ENCODE measurements at regions not wholly inside any gene's neighbourhood (a gene's known extent, or its start where the extent isn't known, plus 50 kb on each side); places are given as distances from the start of the nearest gene placed in this dataset.

DNA sequence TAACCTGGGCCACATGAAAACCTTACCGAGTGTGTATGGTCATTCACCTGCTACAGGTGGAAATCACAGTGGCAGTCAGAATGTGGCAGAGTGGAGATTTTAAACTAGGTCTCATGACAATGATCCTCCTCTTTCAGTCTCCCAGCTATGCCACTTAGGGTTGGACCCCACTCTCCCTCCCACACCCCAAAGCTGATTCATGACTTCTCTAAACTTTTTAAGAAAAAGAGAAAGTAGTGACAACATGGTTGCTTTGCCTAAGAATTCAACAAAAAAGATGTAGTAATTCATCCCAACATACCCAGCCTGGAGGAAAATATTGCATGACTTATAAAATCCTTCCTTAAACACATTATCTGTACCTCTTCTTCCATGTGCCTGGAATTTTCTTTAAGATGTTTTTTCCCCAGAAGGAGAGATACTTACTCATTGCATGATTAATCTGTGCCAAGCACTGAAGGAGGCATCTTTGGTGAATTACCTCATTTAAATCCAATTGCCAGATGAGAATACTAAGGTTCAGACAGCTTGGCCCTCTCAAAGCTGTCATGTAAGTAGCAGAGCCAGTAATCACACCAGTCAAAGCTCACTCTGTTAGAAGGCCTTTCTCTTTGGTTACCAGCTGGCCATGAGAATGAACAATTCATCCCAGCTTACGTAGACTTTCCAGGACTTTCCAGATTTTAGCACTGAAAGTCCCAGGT lies 119.9 kb downstream of the COPRS start:
- TF ChIP-seq, protein P1, sequence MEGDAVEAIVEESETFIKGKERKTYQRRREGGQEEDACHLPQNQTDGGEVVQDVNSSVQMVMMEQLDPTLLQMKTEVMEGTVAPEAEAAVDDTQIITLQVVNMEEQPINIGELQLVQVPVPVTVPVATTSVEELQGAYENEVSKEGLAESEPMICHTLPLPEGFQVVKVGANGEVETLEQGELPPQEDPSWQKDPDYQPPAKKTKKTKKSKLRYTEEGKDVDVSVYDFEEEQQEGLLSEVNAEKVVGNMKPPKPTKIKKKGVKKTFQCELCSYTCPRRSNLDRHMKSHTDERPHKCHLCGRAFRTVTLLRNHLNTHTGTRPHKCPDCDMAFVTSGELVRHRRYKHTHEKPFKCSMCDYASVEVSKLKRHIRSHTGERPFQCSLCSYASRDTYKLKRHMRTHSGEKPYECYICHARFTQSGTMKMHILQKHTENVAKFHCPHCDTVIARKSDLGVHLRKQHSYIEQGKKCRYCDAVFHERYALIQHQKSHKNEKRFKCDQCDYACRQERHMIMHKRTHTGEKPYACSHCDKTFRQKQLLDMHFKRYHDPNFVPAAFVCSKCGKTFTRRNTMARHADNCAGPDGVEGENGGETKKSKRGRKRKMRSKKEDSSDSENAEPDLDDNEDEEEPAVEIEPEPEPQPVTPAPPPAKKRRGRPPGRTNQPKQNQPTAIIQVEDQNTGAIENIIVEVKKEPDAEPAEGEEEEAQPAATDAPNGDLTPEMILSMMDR (conservative IDR thresholded peaks at IDR 0.05), result no peak
- no peak for TF ChIP-seq EZH2 (IDR thresholded peaks at IDR 0.05; ENCODE audit: low read depth)
